Trophoblast cell (in vitro differentiated cells and primary cell): ENCODE measurements at regions not wholly inside any gene's neighbourhood (a gene's known extent, or its start where the extent isn't known, plus 50 kb on each side); places are given as distances from the start of the nearest gene placed in this dataset.

Source experiments
- DNase-seq, 2 donors: peaks; one replicate each; pipeline ENCODE4 v3.0.0-alpha.2; 2016
- H2AFZ ChIP-seq: 2 replicates; pipeline ENCODE4 v1.6.1; 2013; ENCODE audit warnings: low read length, moderate library complexity, mild to moderate bottlenecking; ENCODE audit not compliant: insufficient read depth, poor library complexity
- H2AK5ac ChIP-seq: 2 replicates; pipeline ENCODE4 v1.6.1; 2013; ENCODE audit warnings: mild to moderate bottlenecking, low read length
- H2BK120ac ChIP-seq: 2 replicates; pipeline ENCODE4 v1.6.1; 2013; ENCODE audit warnings: low read length, mild to moderate bottlenecking, moderate library complexity; ENCODE audit not compliant: insufficient read depth, poor library complexity
- H2BK12ac ChIP-seq: 2 replicates; pipeline ENCODE4 v1.6.1; 2013; ENCODE audit warnings: mild to moderate bottlenecking, low read length, moderate library complexity
- H2BK5ac ChIP-seq: 2 replicates; pipeline ENCODE4 v1.6.1; 2013; ENCODE audit warnings: low read length, low read depth, moderate library complexity, mild to moderate bottlenecking; ENCODE audit not compliant: poor library complexity
- H3K14ac ChIP-seq: 2 replicates; pipeline ENCODE4 v1.6.1; 2013; ENCODE audit warnings: mild to moderate bottlenecking, low read length
- H3K18ac ChIP-seq: 2 replicates; pipeline ENCODE4 v1.6.1; 2013; ENCODE audit warnings: mild to moderate bottlenecking, low read length
- H3K23ac ChIP-seq: 2 replicates; pipeline ENCODE4 v1.6.1; 2013; ENCODE audit warnings: low read length
- H3K27ac ChIP-seq: 2 replicates; pipeline ENCODE4 v1.5.1; 2013; ENCODE audit warnings: low read depth, mild to moderate bottlenecking, inconsistent platforms, low read length, moderate library complexity
- H3K27me3 ChIP-seq: 2 replicates; pipeline ENCODE4 v1.6.1; 2013; ENCODE audit warnings: inconsistent platforms, mild to moderate bottlenecking, low read length, moderate library complexity; ENCODE audit not compliant: insufficient read depth
- H3K36me3 ChIP-seq, 2 experiments: 1 replicate in 1 of 2; 2 replicates in 1 of 2; pipeline ENCODE4 v1.6.1; 2013; ENCODE audit warnings: low read length in 2 of 2, mild to moderate bottlenecking in 2 of 2, moderate library complexity in 1 of 2; ENCODE audit not compliant: insufficient read depth in 2 of 2, control insufficient read depth in 1 of 2
- H3K4ac ChIP-seq: 2 replicates; pipeline ENCODE4 v1.6.1; 2013; ENCODE audit warnings: low read depth, mild to moderate bottlenecking, low read length, moderate library complexity
- H3K4me1 ChIP-seq, 2 experiments: 1 replicate in 1 of 2; 2 replicates in 1 of 2; pipeline ENCODE4 v1.6.1; 2013; ENCODE audit warnings: low read length in 2 of 2, mild to moderate bottlenecking in 2 of 2, moderate library complexity in 1 of 2; ENCODE audit not compliant: insufficient read depth in 2 of 2, control insufficient read depth in 1 of 2
- H3K4me2 ChIP-seq: 2 replicates; pipeline ENCODE4 v1.6.1; 2013; ENCODE audit warnings: inconsistent platforms, mild to moderate bottlenecking, low read length, moderate library complexity
- H3K4me3 ChIP-seq: 2 replicates; pipeline ENCODE4 v1.5.1; 2013; ENCODE audit warnings: mild to moderate bottlenecking, low read depth, low read length, inconsistent platforms
- H3K79me1 ChIP-seq: one replicate; pipeline ENCODE4 v1.6.1; 2013; ENCODE audit warnings: low read length
- H3K79me2 ChIP-seq: 2 replicates; pipeline ENCODE4 v1.6.1; 2013; ENCODE audit warnings: low read length, mild to moderate bottlenecking; ENCODE audit not compliant: control insufficient read depth, insufficient read depth, poor library complexity
- H3K9ac ChIP-seq: 2 replicates; pipeline ENCODE4 v1.6.1; 2013; ENCODE audit warnings: mild to moderate bottlenecking, low read length
- H3K9me3 ChIP-seq: 2 replicates; pipeline ENCODE4 v1.6.1; 2013; ENCODE audit warnings: low read depth, mild to moderate bottlenecking, control low read depth, inconsistent platforms, low read length; ENCODE audit not compliant: insufficient read depth
- H4K12ac ChIP-seq: 2 replicates; pipeline ENCODE4 v1.6.1; 2013; ENCODE audit warnings: low read depth, mild to moderate bottlenecking, low read length, moderate library complexity
- H4K8ac ChIP-seq: 2 replicates; pipeline ENCODE4 v1.6.1; 2013; ENCODE audit warnings: low read depth, mild to moderate bottlenecking, low read length, moderate library complexity
- H4K91ac ChIP-seq: one replicate; pipeline ENCODE4 v1.6.1; 2013; ENCODE audit warnings: low read depth, mild to moderate bottlenecking, low read length, moderate library complexity
- WGBS: extraction: QIAGEN DNeasy Blood & Tissue Kit; methylation state at CpG from one replicate; pipeline ENCODE4 v1.1.7; 2013; ENCODE audit warnings: missing lambda C conversion rate; ENCODE audit not compliant: insufficient read length, insufficient coverage; ENCODE audit errors: extremely low coverage; 5-methylcytosine and 5-hydroxymethylcytosine counted together

- Histone ChIP-seq H2BK120ac (no peak overlapping the region), H4K91ac (no peak overlapping the region), H3K4me2 (no peak overlapping the region), H3K79me2 (no peaks in the 10 kb centered on the region), H2BK5ac (no peak overlapping the region), H3K4ac (no peak overlapping the region), H2AFZ (no peak overlapping the region), H3K4me3 (no peak overlapping the region), H3K27ac (no peak overlapping the region), H4K12ac (no peak overlapping the region), H3K23ac (no peak overlapping the region), H2BK12ac (no peak overlapping the region), H4K8ac (no peak overlapping the region), H3K14ac (no peak overlapping the region), H3K36me3 (no peaks in the 10 kb centered on the region), H3K27me3 (no peaks in the 10 kb centered on the region), H3K18ac (no peak overlapping the region), H2AK5ac (no peak overlapping the region), H3K4me1 (no peaks in the 10 kb centered on the region), H3K9ac (no peak overlapping the region), H3K79me1 (no peaks in the 10 kb centered on the region), H3K9me3 (no peaks in the 10 kb centered on the region)
- WGBS = no CpG with 5 or more reads among the region's 5 CpGs
- no peak for DNase-seq
Measured at GRCh38 chr3:95424279-95424678, 1361.4 kb downstream of the NSUN3 start.

- no CpG with 5 or more reads among the region's 1 CpG for WGBS
Measured at GRCh38 chr3:95434491-95434890, 1371.6 kb downstream of the NSUN3 start.

GRCh38 chr3:95437409-95437808 is 1374.5 kb downstream of the NSUN3 start:
- no peak overlapping the region for H3K27ac ChIP-seq
- H3K79me1 ChIP-seq = no peaks in the 10 kb centered on the region
- H3K27me3 ChIP-seq = no peaks in the 10 kb centered on the region
- no peaks in the 10 kb centered on the region for H3K79me2 ChIP-seq
- no peak overlapping the region for H2BK5ac ChIP-seq
- H3K14ac ChIP-seq = no peak overlapping the region
- no peaks in the 10 kb centered on the region for H3K36me3 ChIP-seq
- no peak for DNase-seq
- H4K8ac ChIP-seq = no peak overlapping the region
- no peak overlapping the region for H2BK120ac ChIP-seq
- H2AFZ ChIP-seq = no peak overlapping the region
- no peak overlapping the region for H3K23ac ChIP-seq
- no peaks in the 10 kb centered on the region for H3K4me1 ChIP-seq
- no peak overlapping the region for H3K4me2 ChIP-seq
- no peak overlapping the region for H2BK12ac ChIP-seq
- no peak overlapping the region for H3K4ac ChIP-seq
- H2AK5ac ChIP-seq = no peak overlapping the region
- H4K12ac ChIP-seq = no peak overlapping the region
- H3K9me3 ChIP-seq = no peaks in the 10 kb centered on the region
- H3K4me3 ChIP-seq = no peak overlapping the region
- H3K9ac ChIP-seq = no peak overlapping the region
- H4K91ac ChIP-seq = no peak overlapping the region
- H3K18ac ChIP-seq = no peak overlapping the region

More at GRCh38 chr3:95434491-95434890, 1371.6 kb downstream of the NSUN3 start:
- no peaks in the 10 kb centered on the region for H3K79me2 ChIP-seq
- no peaks in the 10 kb centered on the region for H3K27me3 ChIP-seq
- no peak overlapping the region for H3K4ac ChIP-seq
- DNase-seq = no peak
- no peak overlapping the region for H3K4me2 ChIP-seq
- no peak overlapping the region for H3K27ac ChIP-seq
- no peaks in the 10 kb centered on the region for H3K36me3 ChIP-seq
- no peak overlapping the region for H2AFZ ChIP-seq
- no peaks in the 10 kb centered on the region for H3K79me1 ChIP-seq
- H3K9ac ChIP-seq = no peak overlapping the region
- H4K8ac ChIP-seq = no peak overlapping the region
- H2AK5ac ChIP-seq = no peak overlapping the region
- H2BK12ac ChIP-seq = no peak overlapping the region
- no peak overlapping the region for H2BK120ac ChIP-seq
- no peak overlapping the region for H4K91ac ChIP-seq
- no peak overlapping the region for H4K12ac ChIP-seq
- H3K4me3 ChIP-seq = no peak overlapping the region
- no peak overlapping the region for H3K18ac ChIP-seq
- H3K14ac ChIP-seq = no peak overlapping the region
- H2BK5ac ChIP-seq = no peak overlapping the region
- H3K23ac ChIP-seq = no peak overlapping the region
- no peaks in the 10 kb centered on the region for H3K9me3 ChIP-seq
- no peaks in the 10 kb centered on the region for H3K4me1 ChIP-seq

- Histone ChIP-seq H3K23ac (no peak overlapping the region), H4K8ac (no peak overlapping the region), H2BK5ac (no peak overlapping the region), H3K4me3 (no peak overlapping the region), H2BK120ac (no peak overlapping the region), H3K9ac (no peak overlapping the region), H3K27ac (no peak overlapping the region), H4K91ac (no peak overlapping the region), H3K14ac (no peak overlapping the region), H2AFZ (no peak overlapping the region), H3K79me2 (no peaks in the 10 kb centered on the region), H2BK12ac (no peak overlapping the region), H3K36me3 (no peaks in the 10 kb centered on the region), H3K4me1 (no peaks in the 10 kb centered on the region), H3K4me2 (no peak overlapping the region), H4K12ac (no peak overlapping the region), H3K18ac (no peak overlapping the region), H3K27me3 (no peaks in the 10 kb centered on the region), H3K9me3 (no peaks in the 10 kb centered on the region), H3K79me1 (no peaks in the 10 kb centered on the region), H2AK5ac (no peak overlapping the region), H3K4ac (no peak overlapping the region)
- no peak for DNase-seq
Measured at GRCh38 chr3:95438274-95438673, 1375.4 kb downstream of the NSUN3 start.

GRCh38 chr3:95442766-95443165 is 1371.6 kb upstream of the EPHA6 start:
- H3K4me2 ChIP-seq = no peak overlapping the region
- H3K36me3 ChIP-seq = no peaks in the 10 kb centered on the region
- H3K27me3 ChIP-seq = no peaks in the 10 kb centered on the region
- no peaks in the 10 kb centered on the region for H3K9me3 ChIP-seq
- H3K4me3 ChIP-seq = no peak overlapping the region
- WGBS = no CpG with 5 or more reads among the region's 2 CpGs
- H2AK5ac ChIP-seq = no peak overlapping the region
- no peak overlapping the region for H4K8ac ChIP-seq
- no peak overlapping the region for H4K12ac ChIP-seq
- H2BK12ac ChIP-seq = no peak overlapping the region
- no peak overlapping the region for H3K4ac ChIP-seq
- no peak overlapping the region for H3K9ac ChIP-seq
- H3K79me2 ChIP-seq = no peaks in the 10 kb centered on the region
- H2BK5ac ChIP-seq = no peak overlapping the region
- H3K27ac ChIP-seq = no peak overlapping the region
- H2AFZ ChIP-seq = no peak overlapping the region
- H4K91ac ChIP-seq = no peak overlapping the region
- H3K4me1 ChIP-seq = no peaks in the 10 kb centered on the region
- no peaks in the 10 kb centered on the region for H3K79me1 ChIP-seq
- no peak overlapping the region for H3K14ac ChIP-seq
- no peak overlapping the region for H3K18ac ChIP-seq
- no peak overlapping the region for H3K23ac ChIP-seq
- H2BK120ac ChIP-seq = no peak overlapping the region
- DNase-seq = no peak
